GM12892 (cell line): ENCODE measurements at regions not wholly inside any gene's neighbourhood (a gene's known extent, or its start where the extent isn't known, plus 50 kb on each side); places are given as distances from the start of the nearest gene placed in this dataset.

Source experiments
- POLR2A ChIP-seq: IDR thresholded peaks from 2 replicates; pipeline ENCODE4 v1.6.1; 2011; ENCODE audit warnings: low read depth, low read length, control low read depth
- TAF1 ChIP-seq: IDR thresholded peaks from 2 replicates; pipeline ENCODE4 v1.6.1; 2011; ENCODE audit warnings: low read depth, mild to moderate bottlenecking, control low read depth, low read length, borderline replicate concordance

- TF ChIP-seq POLR2A (no peak), TAF1 (no peak)
Observed at GRCh38 chr4:186845137-186845842, 121.6 kb upstream of the FAT1 start.
